Heart left ventricle (tissue), 13 donors: ENCODE measurements at regions not wholly inside any gene's neighbourhood (a gene's known extent, or its start where the extent isn't known, plus 50 kb on each side); places are given as distances from the start of the nearest gene placed in this dataset.

Experiments
- CTCF ChIP-seq, 12 donors: fragments of 200-600 bp; sonication (generic) in 4 of 12; IDR thresholded peaks; one replicate each; pipeline versions ENCODE4 v1.5.0 to v1.8.0; 2018 to 2022; ENCODE audit warnings: antibody characterized with exemption in 12 of 12, mild to moderate bottlenecking in 5 of 12
- POLR2A ChIP-seq, 2 donors: fragments of 450-650 bp; IDR thresholded peaks; one replicate each; pipeline ENCODE4 v1.6.1; 2017; ENCODE audit warnings: antibody characterized with exemption in 2 of 2, mild to moderate bottlenecking in 2 of 2, moderate library complexity in 2 of 2
- donor health status: ischemic (EF 13 %, LVEDD 7.1; RV severe dilation, severe dysfunction).
- donor health status: DM: no; HTN: yes; CAD: no.
- donor health status: DM: no; HTN: no; CAD: no.
- donor health status: ischemic (EF 25% LVEDD 6.9; RV normal size, moderate dysfunction).
- donor health status: ischemic (EF 25% LVEDD 5.7; RV mildly dilated, moderate dysfunction).
- donor health status: ischemic (EF 35%, LVEDD 5.7; RV mildly dilated, moderate dysfunction).
- donor health status: nonischemic (EF 11% LVEDD 7.7; RV severe dilation, severe dysfunction).
- donor health status: DM: yes; HTN: yes; CAD: no.
- donor health status: PGD.
- donor health status: ischemic (EF 29% LVEDD 5.4; RV normal size, mild dysfunction).
- donor health status: nonischemic (EF 23%, LVEDD 6.1; RV moderate dilation, normal function).

- TF ChIP-seq CTCF (IDR thresholded peaks at IDR 0.05) (no peak), POLR2A (IDR thresholded peaks at IDR 0.05) (no peak)
Measured at GRCh38 chr4:188650516-188650915, 511.3 kb downstream of the TRIML1 start.
